ENCODE measurements at regions not wholly inside any gene's neighbourhood (a gene's known extent, or its start where the extent isn't known, plus 50 kb on each side); places are given as distances from the start of the nearest gene placed in this dataset.

DNA sequence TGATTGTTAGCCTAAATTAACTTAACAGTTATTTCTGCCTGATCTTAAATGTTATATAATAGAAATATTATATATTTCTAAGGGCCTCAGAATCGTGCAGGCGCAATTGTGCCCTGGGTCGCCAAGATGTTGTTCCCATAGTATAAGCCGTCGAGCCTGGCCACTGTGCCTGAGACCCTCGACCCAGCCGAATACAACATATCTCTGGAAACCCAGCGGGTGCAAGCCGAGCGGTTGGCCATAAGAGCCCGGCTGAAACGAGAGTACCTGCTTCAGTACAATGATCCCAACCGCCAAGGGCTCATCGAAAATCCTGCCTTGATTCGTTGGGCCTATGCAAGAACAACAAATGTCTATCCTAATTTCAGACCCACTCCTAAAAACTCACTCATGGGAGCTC, 549.8 kb downstream of the KCTD8 start:
- H3K4me2 ChIP-seq (ENCODE audit: low read depth, low read length, poor library complexity, severe bottlenecking) = no peak overlapping the region
- no peak overlapping the region for H3K27ac ChIP-seq (ENCODE audit: low read depth, low read length)
- H3F3A ChIP-seq (ENCODE audit: insufficient read depth) = no peaks in the 10 kb centered on the region
- no peaks in the 10 kb centered on the region for H3K27me3 ChIP-seq (ENCODE audit: low read length)
- H4K20me1 ChIP-seq (ENCODE audit: low read depth, low read length) = no peaks in the 10 kb centered on the region
- TF ChIP-seq, protein P1, sequence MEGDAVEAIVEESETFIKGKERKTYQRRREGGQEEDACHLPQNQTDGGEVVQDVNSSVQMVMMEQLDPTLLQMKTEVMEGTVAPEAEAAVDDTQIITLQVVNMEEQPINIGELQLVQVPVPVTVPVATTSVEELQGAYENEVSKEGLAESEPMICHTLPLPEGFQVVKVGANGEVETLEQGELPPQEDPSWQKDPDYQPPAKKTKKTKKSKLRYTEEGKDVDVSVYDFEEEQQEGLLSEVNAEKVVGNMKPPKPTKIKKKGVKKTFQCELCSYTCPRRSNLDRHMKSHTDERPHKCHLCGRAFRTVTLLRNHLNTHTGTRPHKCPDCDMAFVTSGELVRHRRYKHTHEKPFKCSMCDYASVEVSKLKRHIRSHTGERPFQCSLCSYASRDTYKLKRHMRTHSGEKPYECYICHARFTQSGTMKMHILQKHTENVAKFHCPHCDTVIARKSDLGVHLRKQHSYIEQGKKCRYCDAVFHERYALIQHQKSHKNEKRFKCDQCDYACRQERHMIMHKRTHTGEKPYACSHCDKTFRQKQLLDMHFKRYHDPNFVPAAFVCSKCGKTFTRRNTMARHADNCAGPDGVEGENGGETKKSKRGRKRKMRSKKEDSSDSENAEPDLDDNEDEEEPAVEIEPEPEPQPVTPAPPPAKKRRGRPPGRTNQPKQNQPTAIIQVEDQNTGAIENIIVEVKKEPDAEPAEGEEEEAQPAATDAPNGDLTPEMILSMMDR (IDR thresholded peaks at IDR 0.05; ENCODE audit: insufficient read depth, low read length, poor library complexity, severe bottlenecking) = no peak
- TF ChIP-seq EZH2phosphoT487 (conservative IDR thresholded peaks at IDR 0.05; ENCODE audit: low read length) = no peak
- H3K36me3 ChIP-seq (ENCODE audit: low read length) = no peaks in the 10 kb centered on the region
- H3K9ac ChIP-seq (ENCODE audit: low read length) = no peak overlapping the region
- no peak overlapping the region for H3K4me3 ChIP-seq (ENCODE audit: insufficient read depth, low read length, poor library complexity, severe bottlenecking)
- no peaks in the 10 kb centered on the region for H3K9me3 ChIP-seq (ENCODE audit: insufficient read depth, low read length)
- no peaks in the 10 kb centered on the region for H3K9me2 ChIP-seq (replicated peaks; ENCODE audit: insufficient read depth, low read length)
- H3K79me2 ChIP-seq (ENCODE audit: insufficient read depth, low read length) = no peaks in the 10 kb centered on the region
- H2AFZ ChIP-seq (ENCODE audit: low read depth, low read length, severe bottlenecking) = no peak overlapping the region

DNA sequence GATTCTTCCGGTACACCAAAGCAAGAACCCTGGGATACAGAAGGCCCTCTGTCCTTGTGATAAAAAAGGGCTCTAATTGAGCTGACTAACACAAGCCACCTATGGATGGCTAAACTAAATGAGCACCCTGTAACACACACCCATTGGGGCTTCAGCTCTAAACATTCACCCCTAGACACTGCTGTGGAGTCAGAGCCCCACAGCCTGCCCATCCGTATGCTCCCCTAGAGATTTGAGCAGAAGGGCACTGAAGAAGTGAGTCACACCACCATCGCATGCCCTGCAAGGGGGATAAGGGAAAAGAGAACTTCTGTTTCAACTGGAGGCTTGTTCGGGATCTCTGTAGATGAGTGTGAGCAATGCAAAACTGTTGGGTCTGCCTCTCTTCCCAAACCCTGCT, 545.2 kb downstream of the KCTD8 start:
- Histone ChIP-seq H3K36me3 (ENCODE audit: low read length) (no peaks in the 10 kb centered on the region), H4K20me1 (ENCODE audit: low read depth, low read length) (no peaks in the 10 kb centered on the region), H2AFZ (ENCODE audit: low read depth, low read length, severe bottlenecking) (no peak overlapping the region), H3K79me2 (ENCODE audit: insufficient read depth, low read length) (no peaks in the 10 kb centered on the region), H3K27ac (ENCODE audit: low read depth, low read length) (no peak overlapping the region), H3K9ac (ENCODE audit: low read length) (no peak overlapping the region), H3K27me3 (ENCODE audit: low read length) (no peaks in the 10 kb centered on the region), H3F3A (ENCODE audit: insufficient read depth) (no peaks in the 10 kb centered on the region), H3K4me3 (ENCODE audit: insufficient read depth, low read length, poor library complexity, severe bottlenecking) (no peak overlapping the region), H3K9me2 (replicated peaks; ENCODE audit: insufficient read depth, low read length) (no peaks in the 10 kb centered on the region), H3K9me3 (ENCODE audit: insufficient read depth, low read length) (no peaks in the 10 kb centered on the region), H3K4me2 (ENCODE audit: low read depth, low read length, poor library complexity, severe bottlenecking) (no peak overlapping the region)
- TF ChIP-seq, protein P1 (IDR thresholded peaks at IDR 0.05; ENCODE audit: insufficient read depth, low read length, poor library complexity, severe bottlenecking) = no peak
- TF ChIP-seq EZH2phosphoT487 (conservative IDR thresholded peaks at IDR 0.05; ENCODE audit: low read length) = no peak

DNA sequence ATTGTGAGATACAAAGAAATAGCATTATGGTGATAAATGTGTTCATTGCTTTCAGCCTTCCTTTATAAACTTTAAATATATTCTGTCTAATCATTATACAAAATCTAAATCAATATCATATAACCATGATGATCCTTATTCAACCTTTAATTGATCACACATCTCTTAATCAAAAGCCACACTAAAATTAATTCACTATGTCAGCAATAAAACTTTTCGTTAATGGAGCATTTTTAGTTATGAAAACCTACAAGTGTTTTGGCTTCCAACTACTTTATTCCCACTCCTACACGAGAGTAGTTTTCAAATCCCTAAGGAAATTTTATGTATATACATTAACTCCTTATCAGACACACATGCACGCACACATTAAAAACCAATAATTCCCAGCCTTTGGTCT, 530.2 kb downstream of the KCTD8 start:
- no peak overlapping the region for H3K9ac ChIP-seq (ENCODE audit: low read length)
- no peaks in the 10 kb centered on the region for H3K36me3 ChIP-seq (ENCODE audit: low read length)
- no peaks in the 10 kb centered on the region for H3K27me3 ChIP-seq (ENCODE audit: low read length)
- no peak overlapping the region for H3K4me3 ChIP-seq (ENCODE audit: insufficient read depth, low read length, poor library complexity, severe bottlenecking)
- no peak overlapping the region for H2AFZ ChIP-seq (ENCODE audit: low read depth, low read length, severe bottlenecking)
- H3K79me2 ChIP-seq (ENCODE audit: insufficient read depth, low read length) = no peaks in the 10 kb centered on the region
- no peak overlapping the region for H3K4me2 ChIP-seq (ENCODE audit: low read depth, low read length, poor library complexity, severe bottlenecking)
- no peaks in the 10 kb centered on the region for H4K20me1 ChIP-seq (ENCODE audit: low read depth, low read length)
- TF ChIP-seq, protein P1 (IDR thresholded peaks at IDR 0.05; ENCODE audit: insufficient read depth, low read length, poor library complexity, severe bottlenecking) = no peak
- TF ChIP-seq EZH2phosphoT487 (conservative IDR thresholded peaks at IDR 0.05; ENCODE audit: low read length) = no peak
- no peaks in the 10 kb centered on the region for H3K9me2 ChIP-seq (replicated peaks; ENCODE audit: insufficient read depth, low read length)
- no peak overlapping the region for H3K27ac ChIP-seq (ENCODE audit: low read depth, low read length)
- H3F3A ChIP-seq (ENCODE audit: insufficient read depth) = no peaks in the 10 kb centered on the region
- H3K9me3 ChIP-seq (ENCODE audit: insufficient read depth, low read length) = no peaks in the 10 kb centered on the region

Measured in SU-DHL-6 (cell line).